ENCODE measurements at regions not wholly inside any gene's neighbourhood (a gene's known extent, or its start where the extent isn't known, plus 50 kb on each side); places are given as distances from the start of the nearest gene placed in this dataset.

DNA sequence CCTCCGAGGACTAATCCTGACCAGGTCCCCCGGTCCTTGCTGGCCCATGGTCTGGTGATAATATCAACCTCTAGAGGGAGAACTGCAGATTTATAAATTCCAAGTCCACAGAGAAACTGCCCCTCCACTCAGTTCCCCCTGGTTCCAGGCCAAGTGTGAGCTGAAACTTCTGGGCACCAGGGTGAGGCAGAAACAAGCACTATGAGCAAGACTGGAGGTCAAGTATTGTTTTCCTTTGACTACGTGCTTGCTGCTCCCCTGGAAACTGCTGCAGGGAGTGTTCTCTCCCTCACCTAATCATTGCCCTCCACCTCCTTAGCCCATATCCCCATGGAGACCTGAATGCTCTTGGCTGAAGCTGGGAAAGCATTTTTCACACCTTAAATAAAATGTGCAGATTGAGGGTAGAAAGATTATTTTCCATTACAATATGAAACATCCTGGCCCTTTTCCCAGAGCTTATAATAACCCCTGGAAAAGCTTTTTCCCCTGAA is 135.2 kb downstream of the RDH14 start:
- intact Hi-C loops (cut with micrococcal nuclease) = no loop called here
- TF ChIP-seq FOS (IDR thresholded peaks at IDR 0.05; ENCODE audit: borderline replicate concordance, insufficient read depth, low read length) = no peak
- TF ChIP-seq JUN (IDR thresholded peaks at IDR 0.05; ENCODE audit: borderline replicate concordance, insufficient read depth, insufficient read length, low read depth) = no peak
- TF ChIP-seq, protein P1, sequence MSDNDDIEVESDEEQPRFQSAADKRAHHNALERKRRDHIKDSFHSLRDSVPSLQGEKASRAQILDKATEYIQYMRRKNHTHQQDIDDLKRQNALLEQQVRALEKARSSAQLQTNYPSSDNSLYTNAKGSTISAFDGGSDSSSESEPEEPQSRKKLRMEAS (IDR thresholded peaks at IDR 0.05; ENCODE audit: insufficient read depth, insufficient read length) = no peak
- no peak for TF ChIP-seq GATA2 (IDR thresholded peaks at IDR 0.05; ENCODE audit: insufficient read depth, insufficient read length, low read depth, low read length)
- no peak for TF ChIP-seq MYC (IDR thresholded peaks at IDR 0.05; ENCODE audit: low read depth, low read length)
- TF ChIP-seq POLR2A (IDR thresholded peaks at IDR 0.05; ENCODE audit: low read depth, low read length) = no peak
- TF ChIP-seq POLR2AphosphoS5 (IDR thresholded peaks at IDR 0.05; ENCODE audit: insufficient read depth, low read depth, low read length) = no peak
- TF ChIP-seq, protein P2, sequence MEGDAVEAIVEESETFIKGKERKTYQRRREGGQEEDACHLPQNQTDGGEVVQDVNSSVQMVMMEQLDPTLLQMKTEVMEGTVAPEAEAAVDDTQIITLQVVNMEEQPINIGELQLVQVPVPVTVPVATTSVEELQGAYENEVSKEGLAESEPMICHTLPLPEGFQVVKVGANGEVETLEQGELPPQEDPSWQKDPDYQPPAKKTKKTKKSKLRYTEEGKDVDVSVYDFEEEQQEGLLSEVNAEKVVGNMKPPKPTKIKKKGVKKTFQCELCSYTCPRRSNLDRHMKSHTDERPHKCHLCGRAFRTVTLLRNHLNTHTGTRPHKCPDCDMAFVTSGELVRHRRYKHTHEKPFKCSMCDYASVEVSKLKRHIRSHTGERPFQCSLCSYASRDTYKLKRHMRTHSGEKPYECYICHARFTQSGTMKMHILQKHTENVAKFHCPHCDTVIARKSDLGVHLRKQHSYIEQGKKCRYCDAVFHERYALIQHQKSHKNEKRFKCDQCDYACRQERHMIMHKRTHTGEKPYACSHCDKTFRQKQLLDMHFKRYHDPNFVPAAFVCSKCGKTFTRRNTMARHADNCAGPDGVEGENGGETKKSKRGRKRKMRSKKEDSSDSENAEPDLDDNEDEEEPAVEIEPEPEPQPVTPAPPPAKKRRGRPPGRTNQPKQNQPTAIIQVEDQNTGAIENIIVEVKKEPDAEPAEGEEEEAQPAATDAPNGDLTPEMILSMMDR (IDR thresholded peaks at IDR 0.05; ENCODE audit: extremely low read depth in 1 of 2, insufficient read depth in 1 of 2, low read depth in 1 of 2, low read length in 2 of 2) = no peak
- dilution Hi-C loops (cut with MboI; ENCODE audit: extremely low pct_ligation_motif_present, low sequenced_read_pairs) = no loop called here
- DNase-seq (ENCODE audit: low read depth, low spot score) = no peak
- no peaks in the 10 kb centered on the region for H3K36me3 ChIP-seq (ENCODE audit: control insufficient read depth in 2 of 2, extremely low read depth in 1 of 2, insufficient read depth in 2 of 2, low read length in 2 of 2)
- no peak overlapping the region for H2AFZ ChIP-seq (ENCODE audit: low read depth, low read length)
- no peaks in the 10 kb centered on the region for H3K27me3 ChIP-seq (ENCODE audit: control insufficient read depth in 2 of 2, insufficient read depth in 2 of 2, low read length in 2 of 2)
- H4K20me1 ChIP-seq (replicated peaks; ENCODE audit: control insufficient read depth, extremely low read depth, insufficient read depth, low read length) = no peaks in the 10 kb centered on the region
- no TSS peak for BruUV-seq (replicated peaks)
- no peak overlapping the region for H3K4me2 ChIP-seq (ENCODE audit: insufficient read depth, low read length)
- no peaks in the 10 kb centered on the region for H3K79me2 ChIP-seq (ENCODE audit: control insufficient read depth, insufficient read depth, low read length)
- H3K4me1 ChIP-seq (ENCODE audit: control insufficient read depth, extremely low read depth, insufficient read depth, low read length) = no peaks in the 10 kb centered on the region
- no peak overlapping the region for H3K4me3 ChIP-seq (replicated peaks in 1 of 3; ENCODE audit: insufficient read depth in 1 of 3, low read depth in 1 of 3, low read length in 3 of 3)
- FAIRE-seq = no peak
- no peak overlapping the region for H3K9ac ChIP-seq (replicated peaks; ENCODE audit: extremely low read depth, insufficient read depth, low read length)
- no peaks in the 10 kb centered on the region for H3K9me3 ChIP-seq (replicated peaks; ENCODE audit: control insufficient read depth, insufficient read depth, low read length)
- no peak overlapping the region for H3K27ac ChIP-seq (ENCODE audit: insufficient read depth, low read depth, low read length)
- ChIA-PET CTCF (interaction anchor here (1.4 to 1.8 kb wide), 2 partner anchors 11 to 13 kb away, joined by 4 to 8 read pairs; no protein-coding TSS in a partner anchor), POLR2A (no interaction called here)
- no peaks in the 10 kb centered on the region for H3K9me1 ChIP-seq (replicated peaks; ENCODE audit: control insufficient read depth, extremely low read depth, insufficient read depth, low read length)

Data from endothelial cell of umbilical vein (primary cell).